HUES64 (cell line): ENCODE measurements at regions not wholly inside any gene's neighbourhood (a gene's known extent, or its start where the extent isn't known, plus 50 kb on each side); places are given as distances from the start of the nearest gene placed in this dataset.

ENCODE experiments used
- H3K27ac ChIP-seq: 2 replicates; pipeline ENCODE4 v1.7.0; 2013; ENCODE audit warnings: low read depth, low read length, inconsistent platforms
- H3K27me3 ChIP-seq: 2 replicates; pipeline ENCODE4 v1.6.1; 2013; ENCODE audit warnings: mild to moderate bottlenecking, low read length; ENCODE audit not compliant: insufficient read depth
- H3K36me3 ChIP-seq: 2 replicates; pipeline ENCODE4 v1.6.1; 2013; ENCODE audit warnings: mild to moderate bottlenecking, low read length; ENCODE audit not compliant: insufficient read depth
- H3K4me1 ChIP-seq: 2 replicates; pipeline ENCODE4 v1.6.1; 2013; ENCODE audit warnings: mild to moderate bottlenecking, low read length, moderate library complexity; ENCODE audit not compliant: insufficient read depth
- H3K4me3 ChIP-seq: 2 replicates; pipeline ENCODE4 v1.5.1; 2013; ENCODE audit warnings: mild to moderate bottlenecking, low read length, moderate library complexity
- H3K9ac ChIP-seq: 2 replicates; pipeline ENCODE4 v1.6.1; 2013; ENCODE audit warnings: mild to moderate bottlenecking, low read depth, low read length
- H3K9me3 ChIP-seq: 2 replicates; pipeline ENCODE4 v1.6.1; 2013; ENCODE audit warnings: low read depth, low read length; ENCODE audit not compliant: insufficient read depth
- WGBS: fragments of 150-250, 120-280 bp; methylation state at CpG from one replicate; pipeline ENCODE4 v1.1.7; 2013; ENCODE audit warnings: missing lambda C conversion rate; 5-methylcytosine and 5-hydroxymethylcytosine counted together

DNA sequence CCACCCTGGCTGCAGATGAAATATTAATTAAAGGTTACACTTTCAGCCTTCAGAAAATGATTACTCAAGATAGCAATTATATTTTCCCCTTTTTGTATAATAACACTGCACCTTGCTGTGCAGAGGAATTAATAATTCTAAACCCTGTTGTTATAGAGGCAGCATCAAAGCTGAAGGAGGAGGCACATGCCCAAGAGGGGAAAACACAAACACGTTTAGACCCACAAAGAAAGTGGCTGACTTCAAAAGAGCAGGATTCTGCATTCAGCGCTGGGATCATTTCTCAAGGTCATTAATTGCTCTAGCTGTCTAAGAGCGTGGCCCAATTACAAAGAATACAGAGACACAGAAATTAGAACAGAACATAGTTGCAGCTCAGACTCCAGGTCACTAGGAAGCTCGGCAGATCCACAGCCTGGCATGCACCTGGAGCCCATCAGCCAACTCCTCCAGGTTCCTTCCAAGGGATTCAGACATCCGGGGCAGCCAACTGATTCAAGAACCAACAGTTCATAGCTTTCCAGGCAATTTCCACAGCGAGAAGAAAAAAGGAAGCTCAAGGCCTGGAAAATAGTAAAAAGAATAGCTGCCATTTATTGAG is 102.3 kb upstream of the ID2 start:
- Histone ChIP-seq H3K9me3 (no peaks in the 10 kb centered on the region), H3K4me1 (0 out of 2 replicates have a peak, but pooled peaks cover 2% of the 10 kb centered on the region), H3K36me3 (no peaks in the 10 kb centered on the region), H3K27ac (no peak overlapping the region), H3K27me3 (peaks cover 6% of the 10 kb centered on the region; the same call in 1 of the 2 replicates), H3K4me3 (no peak overlapping the region), H3K9ac (no peak overlapping the region)
- 90% methylated on average over 6 of the region's 6 CpGs for WGBS

GRCh38 chr2:8580316-8581233 is 101.3 kb upstream of the ID2 start:
- Histone ChIP-seq H3K4me1 (0 out of 2 replicates have a peak, but pooled peaks cover under 1% of the 10 kb centered on the region), H3K27me3 (peaks cover 6% of the 10 kb centered on the region; the same call in 1 of the 2 replicates), H3K27ac (no peak overlapping the region), H3K9ac (no peak overlapping the region), H3K36me3 (no peaks in the 10 kb centered on the region), H3K4me3 (no peak overlapping the region), H3K9me3 (no peaks in the 10 kb centered on the region)
- WGBS: 91% methylated on average over 16 of the region's 16 CpGs

- Histone ChIP-seq H3K4me3 (no peak overlapping the region), H3K9me3 (no peaks in the 10 kb centered on the region), H3K36me3 (no peaks in the 10 kb centered on the region), H3K4me1 (peaks cover 6% of the 10 kb centered on the region; the same call in 1 of the 2 replicates), H3K27ac (no peak overlapping the region), H3K9ac (no peak overlapping the region), H3K27me3 (peaks cover 6% of the 10 kb centered on the region; the same call in 1 of the 2 replicates)
- WGBS: 84% methylated on average over 6 of the region's 6 CpGs
Observed at GRCh38 chr2:8581234-8581561, 100.7 kb upstream of the ID2 start.

DNA sequence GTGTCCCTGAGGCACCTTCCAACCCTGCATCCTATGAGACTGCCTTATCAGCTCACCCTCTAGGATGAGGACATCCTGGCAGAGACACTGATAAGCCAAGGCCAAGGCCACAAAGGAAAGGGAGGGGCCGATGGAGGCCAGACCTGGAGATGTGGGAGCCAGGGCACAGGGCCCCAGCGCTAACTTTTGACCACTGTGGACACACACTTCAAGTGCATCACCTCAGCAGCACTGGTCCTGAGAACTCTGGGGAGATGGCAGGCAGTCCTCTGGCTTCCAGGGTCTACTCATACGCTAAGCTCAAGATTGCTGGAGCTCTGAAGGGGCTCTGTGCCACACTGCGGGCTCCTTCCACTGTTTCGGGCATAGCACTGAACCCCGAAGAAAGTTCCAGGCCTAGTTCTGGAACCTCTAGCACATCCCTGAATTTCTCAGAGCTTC is 100.2 kb upstream of the ID2 start:
- WGBS: 96% methylated on average over 6 of the region's 6 CpGs
- H3K27ac ChIP-seq: no peak overlapping the region
- H3K27me3 ChIP-seq: peaks cover 6% of the 10 kb centered on the region
- no peak overlapping the region for H3K4me3 ChIP-seq
- H3K36me3 ChIP-seq: no peaks in the 10 kb centered on the region
- H3K4me1 ChIP-seq: peaks cover 7% of the 10 kb centered on the region; the same call in 1 of the 2 replicates
- H3K9ac ChIP-seq: no peak overlapping the region
- no peaks in the 10 kb centered on the region for H3K9me3 ChIP-seq

- no peak overlapping the region for H3K9ac ChIP-seq
- peaks cover 7% of the 10 kb centered on the region; the same call in 1 of the 2 replicates for H3K4me1 ChIP-seq
Observed at GRCh38 chr2:8582191-8582590, 99.7 kb upstream of the ID2 start.

GRCh38 chr2:8582651-8583399 is 99.0 kb upstream of the ID2 start:
- no peak overlapping the region for H3K4me3 ChIP-seq
- no peak overlapping the region for H3K9ac ChIP-seq
- H3K9me3 ChIP-seq: no peaks in the 10 kb centered on the region
- 89% methylated on average over 16 of the region's 16 CpGs for WGBS
- no peak overlapping the region for H3K27ac ChIP-seq
- H3K4me1 ChIP-seq: peaks cover 7% of the 10 kb centered on the region; the same call in 1 of the 2 replicates
- H3K36me3 ChIP-seq: no peaks in the 10 kb centered on the region
- H3K27me3 ChIP-seq: peaks cover 9% of the 10 kb centered on the region

More at GRCh38 chr2:8582191-8582590, 99.7 kb upstream of the ID2 start:
- 95% methylated on average over 4 of the region's 4 CpGs for WGBS
- Histone ChIP-seq H3K4me3 (no peak overlapping the region), H3K27ac (no peak overlapping the region), H3K36me3 (no peaks in the 10 kb centered on the region), H3K9me3 (no peaks in the 10 kb centered on the region), H3K27me3 (peaks cover 9% of the 10 kb centered on the region)

GRCh38 chr2:8583400-8584173 is 98.3 kb upstream of the ID2 start:
- peaks cover 7% of the 10 kb centered on the region; the same call in 1 of the 2 replicates for H3K4me1 ChIP-seq
- WGBS: 19% methylated on average over 39 of the region's 39 CpGs
- H3K36me3 ChIP-seq: no peaks in the 10 kb centered on the region

GRCh38 chr2:8584174-8585066 is 97.4 kb upstream of the ID2 start:
- no peak overlapping the region for H3K9ac ChIP-seq

More at GRCh38 chr2:8583400-8584173, 98.3 kb upstream of the ID2 start:
- Histone ChIP-seq H3K27me3 (peaks cover 9% of the 10 kb centered on the region), H3K9ac (no peak overlapping the region), H3K4me3 (peak overlapping the region; percentile 29), H3K9me3 (no peaks in the 10 kb centered on the region), H3K27ac (peak overlapping the region; percentile 43; the same call in 1 of the 2 replicates)

GRCh38 chr2:8586457-8587051 is 95.3 kb upstream of the ID2 start:
- Histone ChIP-seq H3K9me3 (no peaks in the 10 kb centered on the region), H3K4me3 (no peak overlapping the region), H3K36me3 (no peaks in the 10 kb centered on the region), H3K27ac (no peak overlapping the region), H3K27me3 (peaks cover 9% of the 10 kb centered on the region), H3K4me1 (peaks cover 7% of the 10 kb centered on the region; the same call in 1 of the 2 replicates), H3K9ac (no peak overlapping the region)
- 93% methylated on average over 15 of the region's 15 CpGs for WGBS

More at GRCh38 chr2:8584174-8585066, 97.4 kb upstream of the ID2 start:
- Histone ChIP-seq H3K27me3 (peaks cover 9% of the 10 kb centered on the region), H3K4me3 (peak overlapping the region; percentile 29), H3K9me3 (no peaks in the 10 kb centered on the region), H3K4me1 (peaks cover 7% of the 10 kb centered on the region; the same call in 1 of the 2 replicates), H3K36me3 (no peaks in the 10 kb centered on the region), H3K27ac (peak overlapping the region; percentile 43; the same call in 1 of the 2 replicates)
- WGBS: 39% methylated on average over 29 of the region's 29 CpGs
